ENCODE measurements at regions not wholly inside any gene's neighbourhood (a gene's known extent, or its start where the extent isn't known, plus 50 kb on each side); places are given as distances from the start of the nearest gene placed in this dataset.

DNA sequence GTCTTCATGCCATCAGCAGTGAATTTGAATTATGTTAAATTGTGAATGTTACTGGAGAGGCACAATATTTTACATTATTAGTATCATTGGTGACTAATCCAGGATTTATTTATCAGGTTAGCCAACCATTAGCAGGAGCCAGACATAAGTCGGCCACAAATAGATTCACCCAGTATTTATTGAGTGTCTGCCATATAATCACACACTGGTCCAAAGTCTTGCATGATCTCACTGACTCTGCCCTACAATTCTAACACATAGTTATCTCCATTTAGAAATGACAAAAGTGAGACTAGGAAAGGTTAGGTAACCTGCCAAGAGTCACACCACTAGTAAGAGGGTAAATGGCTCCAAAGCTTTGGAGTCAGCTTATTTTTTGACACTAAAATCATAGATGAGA lies 179.6 kb downstream of the BLID start:
- 72 to 95% (median 86%) methylated on average over 1 of the region's 1 CpG for WGBS, 5 donors
- intact Hi-C loops (cut with DNase I; ENCODE audit: low total_unique reads), result no loop called here
- Histone ChIP-seq H3K4me3 (no peak overlapping the region), H3K27ac (no peak overlapping the region), H3K4me1 (no peaks in the 10 kb centered on the region), H3K27me3 (no peaks in the 10 kb centered on the region), H3K9me3 (no peaks in the 10 kb centered on the region), H3K36me3 (no peaks in the 10 kb centered on the region)
- DNase-seq, result no peak
- TF ChIP-seq POLR2AphosphoS5 (IDR thresholded peaks at IDR 0.05) (no peak), EP300 (IDR thresholded peaks at IDR 0.05) (no peak), POLR2A (IDR thresholded peaks at IDR 0.05) (no peak)
- TF ChIP-seq, protein P1, sequence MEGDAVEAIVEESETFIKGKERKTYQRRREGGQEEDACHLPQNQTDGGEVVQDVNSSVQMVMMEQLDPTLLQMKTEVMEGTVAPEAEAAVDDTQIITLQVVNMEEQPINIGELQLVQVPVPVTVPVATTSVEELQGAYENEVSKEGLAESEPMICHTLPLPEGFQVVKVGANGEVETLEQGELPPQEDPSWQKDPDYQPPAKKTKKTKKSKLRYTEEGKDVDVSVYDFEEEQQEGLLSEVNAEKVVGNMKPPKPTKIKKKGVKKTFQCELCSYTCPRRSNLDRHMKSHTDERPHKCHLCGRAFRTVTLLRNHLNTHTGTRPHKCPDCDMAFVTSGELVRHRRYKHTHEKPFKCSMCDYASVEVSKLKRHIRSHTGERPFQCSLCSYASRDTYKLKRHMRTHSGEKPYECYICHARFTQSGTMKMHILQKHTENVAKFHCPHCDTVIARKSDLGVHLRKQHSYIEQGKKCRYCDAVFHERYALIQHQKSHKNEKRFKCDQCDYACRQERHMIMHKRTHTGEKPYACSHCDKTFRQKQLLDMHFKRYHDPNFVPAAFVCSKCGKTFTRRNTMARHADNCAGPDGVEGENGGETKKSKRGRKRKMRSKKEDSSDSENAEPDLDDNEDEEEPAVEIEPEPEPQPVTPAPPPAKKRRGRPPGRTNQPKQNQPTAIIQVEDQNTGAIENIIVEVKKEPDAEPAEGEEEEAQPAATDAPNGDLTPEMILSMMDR (IDR thresholded peaks at IDR 0.05), result no peak

DNA sequence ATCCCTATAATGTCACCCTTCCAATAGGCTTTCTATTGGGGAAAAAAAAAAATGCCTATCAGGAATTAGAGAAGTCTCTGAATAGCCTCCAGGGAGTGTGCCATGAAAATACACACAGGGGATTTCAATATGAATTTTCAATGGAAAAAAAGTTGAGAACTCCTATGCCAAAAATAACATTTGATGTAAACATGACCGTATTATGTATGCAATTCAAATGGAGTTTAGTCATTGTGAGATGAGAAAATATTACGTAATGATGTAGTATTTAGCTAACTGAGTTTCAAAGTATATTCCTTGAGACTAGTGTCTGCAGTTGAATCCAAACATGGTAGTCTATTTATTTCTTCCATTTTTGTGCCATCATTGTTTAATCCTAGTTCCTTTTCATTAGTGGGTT lies 182.3 kb downstream of the BLID start:
- Histone ChIP-seq H3K27me3 (no peaks in the 10 kb centered on the region), H3K4me1 (peaks cover 0 to 19% (median 9%) of the 10 kb centered on the region in 4 donors), H3K4me3 (no peak overlapping the region), H3K27ac (no peak overlapping the region), H3K9me3 (no peaks in the 10 kb centered on the region), H3K36me3 (no peaks in the 10 kb centered on the region)
- WGBS, 5 donors, result 64 to 76% (median 75%) methylated on average over 2 of the region's 2 CpGs
- intact Hi-C loops (cut with DNase I; ENCODE audit: low total_unique reads), result no loop called here
- TF ChIP-seq EP300 (IDR thresholded peaks at IDR 0.05), result no peak
- no peak for DNase-seq

DNA sequence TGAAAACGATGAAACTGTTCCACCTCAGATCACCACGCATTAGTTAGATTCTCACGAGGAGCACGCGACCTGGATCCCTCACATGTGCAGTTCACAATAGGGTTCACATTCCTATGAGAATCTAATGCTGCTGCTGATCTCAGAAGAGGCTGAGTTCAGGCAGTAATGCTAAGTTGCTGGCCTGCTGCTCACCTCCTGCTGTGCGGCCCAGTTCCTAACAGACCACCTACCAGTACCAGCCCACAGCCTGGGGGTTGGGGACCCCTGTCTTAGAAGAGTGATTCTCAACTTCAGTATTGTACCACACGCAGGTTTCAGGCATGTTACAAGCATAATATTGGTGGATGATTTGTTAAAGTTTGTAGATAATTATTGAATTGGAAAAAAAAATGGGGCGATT lies 182.7 kb downstream of the BLID start:
- Histone ChIP-seq H3K4me1 (peaks cover 0 to 20% (median 9%) of the 10 kb centered on the region in 4 donors), H3K27ac (no peak overlapping the region), H3K9me3 (no peaks in the 10 kb centered on the region), H3K4me3 (no peak overlapping the region), H3K27me3 (no peaks in the 10 kb centered on the region), H3K36me3 (no peaks in the 10 kb centered on the region)
- no peak for DNase-seq
- intact Hi-C loops (cut with DNase I; ENCODE audit: low total_unique reads), result no loop called here
- 91 to 96% (median 95%) methylated on average over 8 of the region's 8 CpGs for WGBS, 5 donors
- TF ChIP-seq POLR2AphosphoS5 (IDR thresholded peaks at IDR 0.05) (no peak), POLR2A (IDR thresholded peaks at IDR 0.05) (no peak)

DNA sequence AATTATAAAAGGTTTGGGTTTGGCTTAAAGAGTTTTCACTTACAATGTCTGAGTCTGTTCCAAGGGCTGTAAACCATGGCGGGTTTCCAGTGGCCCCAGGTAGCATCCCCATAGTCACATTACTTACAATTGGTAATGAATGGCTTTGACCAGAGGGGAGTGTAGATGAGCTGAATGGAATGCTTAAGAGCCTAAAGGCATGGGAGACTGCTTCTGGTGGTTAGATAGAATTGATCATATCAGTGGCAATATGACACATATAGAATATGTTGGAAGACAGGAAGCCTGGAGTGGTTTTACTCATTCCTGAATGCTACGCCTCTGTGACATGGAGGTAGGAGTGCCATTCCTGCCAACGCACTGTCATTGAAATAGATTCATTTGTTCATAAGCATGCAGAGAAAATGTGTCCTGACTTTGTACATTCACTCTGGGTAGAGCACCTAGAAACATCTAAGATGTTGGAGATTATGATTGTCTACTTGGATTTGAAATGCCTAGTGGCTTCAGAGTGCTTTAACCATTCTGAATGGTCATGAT lies 183.3 kb downstream of the BLID start:
- intact Hi-C loops (cut with DNase I; ENCODE audit: low total_unique reads), result no loop called here
- H3K4me3 ChIP-seq, result no peak overlapping the region
- H3K27ac ChIP-seq, result no peak overlapping the region
- DNase-seq, result no peak
- TF ChIP-seq EP300 (IDR thresholded peaks at IDR 0.05) (no peak), POLR2A (IDR thresholded peaks at IDR 0.05) (no peak), POLR2AphosphoS5 (IDR thresholded peaks at IDR 0.05) (no peak)
- TF ChIP-seq, protein P1 (IDR thresholded peaks at IDR 0.05), result no peak
- H3K27me3 ChIP-seq, result no peaks in the 10 kb centered on the region
- H3K36me3 ChIP-seq, result no peaks in the 10 kb centered on the region
- 85 to 96% (median 92%) methylated on average over 3 of the region's 3 CpGs for WGBS, 5 donors
- H3K9me3 ChIP-seq, result no peaks in the 10 kb centered on the region
- H3K4me1 ChIP-seq, result peaks cover 0 to 20% (median 9%) of the 10 kb centered on the region in 4 donors

DNA sequence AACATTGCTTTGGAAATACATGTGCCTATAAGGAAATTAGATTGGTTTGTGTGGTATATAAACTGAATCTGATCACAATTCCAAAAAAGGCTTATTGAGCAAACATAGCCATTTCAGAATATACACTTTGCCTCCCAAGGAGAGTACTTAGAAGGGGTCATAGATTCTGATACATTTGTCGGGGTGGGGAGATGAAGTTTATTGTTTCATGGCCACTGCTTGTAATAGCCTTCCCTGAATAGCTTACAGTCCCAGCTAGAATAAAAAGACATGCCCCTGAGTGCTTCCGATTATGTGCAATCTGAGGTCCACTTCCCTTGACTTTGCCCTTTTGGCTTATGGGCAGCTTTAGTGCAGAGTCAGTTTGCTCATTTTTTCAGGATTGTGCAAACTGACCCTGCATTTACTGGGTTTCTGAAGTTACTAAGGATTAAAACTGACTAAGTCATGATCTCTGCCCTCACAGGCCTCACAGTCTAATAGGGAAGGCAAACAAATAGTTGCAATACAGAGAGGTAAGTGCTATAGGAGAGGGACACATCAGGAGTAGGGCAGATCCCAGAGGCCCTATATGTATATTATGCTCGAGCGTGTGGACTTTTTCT lies 184.2 kb downstream of the BLID start:
- Histone ChIP-seq H3K27ac (no peak overlapping the region), H3K36me3 (no peaks in the 10 kb centered on the region), H3K9me3 (no peaks in the 10 kb centered on the region), H3K4me1 (peaks cover 0 to 20% (median 9%) of the 10 kb centered on the region in 4 donors), H3K4me3 (no peak overlapping the region), H3K27me3 (no peaks in the 10 kb centered on the region)
- TF ChIP-seq, protein P1 (IDR thresholded peaks at IDR 0.05), result no peak
- TF ChIP-seq POLR2A (IDR thresholded peaks at IDR 0.05) (no peak), POLR2AphosphoS5 (IDR thresholded peaks at IDR 0.05) (no peak), EP300 (IDR thresholded peaks at IDR 0.05) (no peak)
- intact Hi-C loops (cut with DNase I; ENCODE audit: low total_unique reads), result no loop called here
- WGBS, 5 donors, result 63 to 73% (median 70%) methylated on average over 4 of the region's 4 CpGs
- DNase-seq, result no peak
